GM19438 (cell line): ENCODE measurements at regions not wholly inside any gene's neighbourhood (a gene's known extent, or its start where the extent isn't known, plus 50 kb on each side); places are given as distances from the start of the nearest gene placed in this dataset.
"Not testable (repeated sequence)": the region's sequence is repeated elsewhere in the genome, so short reads cannot be mapped to it uniquely, and the experiment has no call there.

Experiments used
- ATAC-seq: cut with Tn5 transposase; IDR thresholded peaks from one replicate; pipeline ENCODE4 v1.9.1; 2021; ENCODE audit warnings: low read depth; ENCODE audit not compliant: unreplicated experiment

DNA sequence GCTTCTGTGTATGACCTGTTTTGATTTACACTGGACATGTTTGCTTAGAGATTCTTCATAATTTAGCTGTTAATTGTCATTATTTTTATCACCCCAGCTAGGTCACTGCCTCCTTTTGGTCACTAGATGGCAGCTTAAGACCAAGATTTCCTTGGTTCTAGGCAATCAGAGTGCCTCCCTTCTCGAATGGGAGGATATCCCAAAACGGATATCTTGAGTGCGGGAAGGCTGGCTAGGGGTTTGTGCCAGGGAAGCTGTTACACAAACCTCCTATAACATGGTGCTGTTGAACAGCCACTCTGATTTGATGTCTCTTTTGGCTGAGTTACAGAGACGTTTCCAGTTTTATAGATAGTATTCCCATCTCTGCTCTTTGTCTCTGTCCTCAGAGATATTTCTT, 283.5 kb downstream of the S1PR1 start:
- peak; percentile 93 for ATAC-seq

DNA sequence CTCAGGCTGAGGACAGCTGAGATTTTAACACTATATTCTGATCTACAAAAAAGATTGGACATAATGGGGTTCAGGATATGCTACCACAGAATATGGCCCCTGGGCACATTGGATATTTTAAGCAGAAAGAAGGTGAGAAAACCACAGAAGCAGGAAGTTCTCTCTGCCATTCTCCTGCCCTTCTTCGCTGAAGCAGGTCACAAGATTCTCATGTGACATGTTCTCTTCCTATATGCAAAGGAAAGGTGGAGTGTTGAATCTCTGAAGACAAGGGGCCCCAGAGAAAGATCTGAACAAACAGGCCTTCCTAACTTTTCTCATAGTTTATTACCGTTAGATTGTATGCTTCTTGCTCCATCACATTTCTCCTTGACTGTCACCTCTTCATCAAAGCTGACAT, 285.7 kb downstream of the S1PR1 start:
- ATAC-seq, result no peak

DNA sequence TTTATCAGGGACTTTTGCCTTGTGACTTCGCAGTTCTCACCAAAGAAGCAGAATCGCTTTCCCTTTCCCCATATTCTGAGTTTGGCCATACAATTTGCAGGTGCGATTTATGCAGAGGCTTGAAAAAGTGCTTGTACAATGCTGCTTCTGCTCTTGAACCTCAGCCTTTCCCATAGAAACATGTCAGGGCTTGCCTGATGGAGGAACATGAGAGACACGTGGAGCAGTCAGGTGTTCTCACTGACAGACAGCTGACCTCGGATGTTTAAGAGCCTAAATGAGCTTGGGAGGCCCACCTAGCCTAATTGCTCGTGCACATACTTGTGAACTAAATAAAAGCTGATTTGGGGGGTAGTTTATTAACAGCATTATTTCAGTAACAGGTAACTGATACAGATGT, 290.0 kb downstream of the S1PR1 start:
- no peak for ATAC-seq

DNA sequence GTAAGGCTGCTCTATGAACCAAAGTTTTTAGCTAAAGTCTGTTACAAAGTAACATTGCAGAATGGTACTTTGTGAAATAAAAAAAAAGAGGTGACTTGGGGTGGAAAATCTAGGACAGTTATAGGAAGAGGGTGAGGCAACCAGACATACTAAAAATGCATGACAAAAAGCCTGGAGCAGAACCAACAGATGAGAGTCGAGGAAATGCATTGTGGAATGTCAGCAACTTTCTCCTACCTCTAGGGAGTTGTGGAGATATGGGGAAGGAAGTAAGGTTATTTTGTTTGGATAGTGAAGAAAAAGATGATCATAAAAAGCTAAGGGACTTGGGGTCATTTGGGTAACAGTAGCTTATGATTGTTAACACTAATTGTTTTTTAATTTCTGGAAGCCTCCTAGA, 295.6 kb downstream of the S1PR1 start:
- ATAC-seq, result no peak

DNA sequence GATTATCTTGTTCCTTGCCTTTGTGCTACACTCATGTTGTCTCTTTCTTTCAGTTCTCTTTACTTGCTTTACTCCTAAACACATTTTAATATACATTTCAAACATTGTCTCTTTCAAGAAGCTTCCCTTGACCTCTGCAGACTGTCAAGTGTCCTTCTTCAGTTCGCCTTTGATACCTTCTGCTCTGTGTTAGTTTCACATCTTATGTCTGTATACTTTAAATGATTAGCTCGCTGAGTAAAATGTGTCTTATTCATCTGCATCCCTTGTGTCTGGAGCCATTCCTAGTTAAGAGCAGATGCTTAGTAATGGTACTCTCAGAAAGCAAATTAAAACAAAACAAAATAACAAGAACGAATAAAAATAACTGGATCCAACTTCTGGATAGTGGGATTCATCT, 303.3 kb downstream of the S1PR1 start:
- ATAC-seq, result no peak

DNA sequence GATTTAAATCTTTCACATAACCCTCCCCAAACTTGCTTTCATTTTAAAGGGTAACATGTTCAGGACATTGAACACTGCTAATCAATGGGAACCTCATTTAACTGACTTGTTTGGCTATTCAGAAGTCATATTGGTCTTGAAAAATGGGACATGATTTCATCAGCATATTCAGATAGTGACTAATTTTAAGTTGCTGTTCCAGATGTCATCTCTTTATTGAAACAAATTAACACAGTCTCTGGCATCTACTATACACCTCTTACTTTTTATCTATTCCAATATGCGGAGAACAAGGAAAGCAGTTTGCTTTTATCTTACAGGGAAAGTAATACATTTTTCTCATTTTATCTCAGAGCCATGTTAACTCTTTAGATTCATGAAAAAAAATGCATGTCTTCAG, 310.1 kb downstream of the S1PR1 start:
- no peak for ATAC-seq

DNA sequence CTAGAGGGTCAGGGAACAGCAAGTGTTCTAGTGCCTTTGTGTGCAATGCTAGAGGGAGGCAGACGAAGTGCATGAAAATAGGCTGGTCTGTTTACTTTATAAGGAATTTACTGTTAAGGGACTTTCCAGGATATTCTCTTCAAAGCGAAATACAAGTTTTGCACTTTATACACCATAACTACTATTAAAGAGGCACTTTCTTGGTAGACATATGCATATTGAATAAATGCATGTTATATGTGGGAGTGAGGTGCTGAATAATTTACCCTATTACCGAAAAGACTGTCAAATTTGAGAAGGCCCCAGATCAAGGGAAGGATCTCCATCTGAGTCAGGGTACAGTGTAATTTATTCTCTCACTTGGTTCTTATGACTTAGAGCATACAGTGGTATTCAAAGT, 310.5 kb downstream of the S1PR1 start:
- no peak for ATAC-seq

DNA sequence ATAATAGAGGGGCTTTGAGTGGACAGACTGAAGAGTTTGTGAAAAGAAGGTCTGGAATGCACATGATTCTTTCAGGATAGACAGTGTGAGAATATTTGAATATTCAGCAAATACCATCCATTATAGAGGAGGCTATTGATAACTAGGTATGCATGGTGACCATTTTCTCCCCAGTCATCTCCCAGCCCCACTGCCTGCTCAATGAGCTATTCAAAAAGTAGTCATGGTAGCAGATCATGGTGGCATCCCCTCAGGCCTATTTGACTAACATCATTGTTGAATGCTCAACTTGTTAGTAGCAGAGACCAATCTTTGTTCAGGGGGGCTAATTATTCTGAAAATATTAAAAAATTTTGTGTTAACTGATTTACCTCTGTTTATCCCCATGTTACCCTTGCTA, 311.6 kb downstream of the S1PR1 start:
- no peak for ATAC-seq

DNA sequence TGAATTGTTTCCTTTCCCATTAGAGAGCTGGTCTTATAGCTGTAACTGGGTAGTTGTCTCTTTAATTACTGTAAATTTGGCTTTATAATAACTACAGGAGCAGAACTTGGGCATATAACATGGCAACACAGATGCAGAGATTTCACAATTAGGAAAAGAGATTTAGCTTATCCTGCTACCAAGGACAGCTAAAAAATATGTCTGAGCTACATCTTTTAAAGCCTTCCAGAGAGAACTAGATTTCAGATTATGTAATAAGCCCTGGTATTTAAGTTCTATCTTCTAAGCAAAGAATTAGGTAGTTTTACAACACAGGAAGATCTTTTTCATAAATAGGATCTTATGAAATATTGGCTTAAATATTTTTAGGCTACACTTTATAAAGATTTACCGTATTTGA, 313.8 kb downstream of the S1PR1 start:
- ATAC-seq, result no peak

DNA sequence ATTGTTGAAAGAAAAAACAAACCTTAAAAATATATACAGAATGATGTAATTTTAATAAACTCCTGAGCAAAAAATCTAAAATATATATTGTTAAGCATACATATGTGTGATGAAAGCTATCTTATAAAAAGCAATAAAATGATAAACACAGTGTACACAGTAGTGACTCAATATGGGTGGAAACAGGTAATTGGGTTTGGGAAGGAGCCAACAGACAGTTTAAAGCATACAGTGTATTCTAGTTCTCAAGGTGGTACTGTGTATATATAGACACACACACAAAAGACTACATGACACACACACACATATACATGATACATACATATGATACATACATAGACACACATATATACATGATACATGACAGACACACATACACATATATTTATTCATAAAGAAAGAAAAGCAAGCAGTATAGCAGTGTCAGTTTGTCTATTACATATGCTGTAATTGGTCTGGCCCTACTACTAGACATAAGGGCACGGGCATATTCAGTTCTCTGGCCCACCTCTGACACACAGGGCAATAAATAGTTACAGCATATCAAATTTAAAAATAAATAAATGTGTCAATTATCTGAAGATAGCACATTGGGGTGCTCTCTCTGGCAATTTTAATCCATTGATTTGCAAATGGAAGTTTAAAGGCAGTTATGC, 330.2 kb downstream of the S1PR1 start:
- no peak for ATAC-seq

DNA sequence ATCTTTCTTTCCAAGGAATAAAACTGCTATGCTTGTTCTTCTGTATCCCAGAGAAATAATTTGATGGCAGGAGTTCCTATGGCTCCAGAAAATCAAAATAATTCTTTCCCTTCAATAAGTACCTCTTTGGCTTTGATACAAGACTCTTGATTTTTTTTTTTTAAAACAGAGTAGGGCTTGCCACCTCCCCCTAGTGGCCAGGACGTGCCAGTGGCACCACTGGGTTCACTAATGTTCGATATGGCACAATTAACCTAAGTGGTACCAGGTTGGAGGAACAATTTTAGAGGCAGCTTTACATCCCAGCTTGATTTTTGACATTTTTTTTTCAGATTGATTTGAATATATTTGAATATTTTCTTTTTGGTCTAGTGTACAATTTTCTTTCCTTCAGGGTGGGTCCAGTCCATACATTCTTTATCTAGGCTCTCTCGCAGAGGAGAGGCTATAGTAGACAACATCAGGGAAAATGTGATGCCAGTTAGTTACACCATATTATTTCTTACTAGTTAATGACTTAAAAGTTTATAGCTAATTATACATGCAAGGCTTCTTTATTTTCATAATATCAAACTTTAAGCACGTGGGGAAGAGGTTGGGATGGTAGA, 330.9 kb downstream of the S1PR1 start:
- peak; percentile 99 for ATAC-seq

DNA sequence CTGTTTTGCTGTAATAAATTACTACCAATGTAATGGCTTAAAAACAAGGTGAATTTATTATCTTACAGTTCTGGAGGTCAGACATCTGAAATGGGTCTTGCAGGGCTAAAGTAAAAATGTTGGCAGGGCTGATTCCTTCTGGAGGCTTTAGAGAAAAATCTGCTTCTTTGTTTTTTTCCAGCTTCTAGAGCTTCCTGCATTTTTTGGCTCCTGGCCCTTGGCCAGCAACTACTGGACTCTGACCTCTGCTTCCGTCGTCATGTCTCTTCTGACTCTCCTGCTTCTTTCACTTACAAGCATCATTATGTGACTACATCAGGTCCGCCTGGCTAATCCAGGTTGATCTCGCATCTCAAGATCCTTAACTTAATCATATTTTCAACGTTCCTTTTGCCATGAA, 350.9 kb downstream of the S1PR1 start:
- no peak for ATAC-seq

DNA sequence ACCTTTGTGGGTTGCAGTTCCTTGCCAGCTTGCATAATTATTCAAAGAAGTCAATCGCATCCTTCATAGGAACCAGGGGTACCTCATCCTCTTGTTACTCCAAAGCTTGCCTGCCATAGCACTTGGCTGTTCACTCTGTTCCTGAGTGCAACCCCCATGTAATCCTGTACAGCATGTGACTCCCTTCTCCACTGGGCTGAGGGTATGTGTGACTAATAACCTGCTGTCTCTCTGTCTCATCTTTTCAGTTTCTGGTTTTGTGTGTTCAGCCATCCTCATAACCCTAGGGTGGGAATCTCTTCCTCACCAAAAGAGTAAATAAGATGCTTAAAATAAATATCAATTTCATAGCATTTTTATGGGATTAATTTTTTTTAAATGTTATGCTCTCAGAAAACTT, 351.9 kb downstream of the S1PR1 start:
- no peak for ATAC-seq

DNA sequence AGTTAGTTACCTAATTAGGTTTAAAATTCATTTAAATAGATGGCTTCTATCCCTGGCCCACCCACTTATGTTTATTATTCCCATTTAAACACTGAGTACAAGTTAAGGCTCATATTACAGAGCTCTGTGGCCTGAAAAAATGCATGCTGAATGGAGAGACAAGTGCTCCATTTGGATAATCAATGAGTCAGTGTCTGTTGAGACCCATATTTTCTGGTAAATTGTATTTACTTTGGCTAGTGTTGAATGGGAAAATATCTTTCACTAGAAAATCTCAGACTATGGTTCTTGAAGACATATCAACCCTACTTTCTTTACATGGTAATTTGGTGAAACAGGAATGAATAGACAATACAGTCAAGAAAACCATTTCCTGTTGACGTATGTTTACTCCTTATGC, 356.0 kb downstream of the S1PR1 start:
- ATAC-seq, result no peak

DNA sequence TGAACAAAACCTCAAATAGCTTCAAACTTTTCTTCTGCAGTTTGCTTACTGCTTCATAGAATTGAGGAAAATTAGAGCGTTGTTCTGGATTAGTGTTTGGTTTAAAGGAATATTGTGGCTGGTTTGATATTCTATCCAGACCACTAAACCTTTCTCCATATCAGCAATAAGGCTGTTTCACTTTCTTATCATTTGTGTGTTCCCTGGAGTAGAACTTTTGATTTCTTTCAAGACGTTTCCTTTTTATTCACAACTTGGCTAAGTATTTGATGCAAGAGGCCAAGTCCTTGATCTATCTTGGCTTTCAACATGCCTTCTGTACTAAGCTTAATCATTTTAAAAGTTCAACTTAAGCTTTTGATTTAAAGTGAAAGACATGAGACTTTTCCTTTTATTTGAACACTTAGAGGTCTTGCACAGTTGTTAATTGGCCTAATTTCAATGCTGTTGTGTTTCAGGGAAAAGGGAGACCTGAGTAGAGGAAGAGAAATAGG, 359.1 kb downstream of the S1PR1 start:
- no peak for ATAC-seq

DNA sequence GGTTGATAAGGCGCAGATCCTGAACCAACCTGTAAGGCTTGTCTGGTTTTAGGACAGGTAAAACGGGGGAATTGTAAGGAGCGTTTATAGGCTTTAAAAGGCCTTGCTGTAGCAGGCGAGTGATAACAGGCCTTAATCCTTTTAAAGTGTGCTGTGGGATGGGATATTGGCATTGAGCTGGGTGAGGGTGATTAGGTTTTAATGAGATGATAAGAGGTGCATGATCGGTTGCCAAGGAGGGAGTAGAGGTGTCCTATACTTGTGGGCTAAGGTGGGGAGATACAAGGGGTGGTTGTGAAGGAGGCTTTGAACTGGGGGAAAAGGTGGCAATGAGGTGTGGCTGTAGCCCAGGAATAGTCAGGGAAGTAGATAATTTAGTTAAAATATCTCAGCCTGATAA, 363.8 kb downstream of the S1PR1 start:
- not testable (repeated sequence) for ATAC-seq

DNA sequence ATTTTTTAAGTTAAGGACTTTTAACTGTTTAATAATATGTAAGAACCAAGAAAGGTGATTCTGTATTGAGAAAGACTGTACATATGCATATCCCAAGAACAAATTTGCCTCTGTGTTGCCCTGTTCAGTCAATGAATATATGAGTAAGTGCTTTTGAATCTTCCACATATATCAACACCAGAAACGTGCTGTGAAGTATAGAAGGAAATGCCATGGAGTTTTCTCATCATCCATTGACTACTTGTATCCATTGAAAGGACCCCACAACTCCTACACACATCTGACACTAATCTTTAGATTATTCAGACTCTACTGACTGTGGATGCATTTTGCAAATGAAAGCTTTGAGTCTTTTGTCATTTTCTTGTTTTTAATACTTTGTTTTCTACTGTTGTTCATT, 366.9 kb downstream of the S1PR1 start:
- ATAC-seq, result no peak

DNA sequence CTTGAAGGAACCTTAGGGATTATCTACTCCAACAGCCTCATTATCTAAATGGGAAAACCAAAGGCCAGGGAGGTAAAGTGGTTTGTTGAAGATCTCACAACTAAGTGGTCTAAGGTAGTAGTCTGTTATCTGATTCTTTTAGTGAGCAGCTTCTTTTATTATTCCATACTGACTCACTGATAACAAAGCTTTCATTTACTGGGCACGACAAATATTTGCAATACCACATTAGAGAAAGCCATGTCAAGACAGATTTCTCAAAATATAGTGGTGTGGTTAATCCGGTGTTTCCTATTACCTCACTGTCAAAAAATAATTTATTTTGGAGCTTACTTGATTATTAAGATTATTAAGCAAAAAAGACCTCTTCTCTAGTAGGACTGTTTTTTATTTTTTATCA, 369.1 kb downstream of the S1PR1 start:
- no peak for ATAC-seq

DNA sequence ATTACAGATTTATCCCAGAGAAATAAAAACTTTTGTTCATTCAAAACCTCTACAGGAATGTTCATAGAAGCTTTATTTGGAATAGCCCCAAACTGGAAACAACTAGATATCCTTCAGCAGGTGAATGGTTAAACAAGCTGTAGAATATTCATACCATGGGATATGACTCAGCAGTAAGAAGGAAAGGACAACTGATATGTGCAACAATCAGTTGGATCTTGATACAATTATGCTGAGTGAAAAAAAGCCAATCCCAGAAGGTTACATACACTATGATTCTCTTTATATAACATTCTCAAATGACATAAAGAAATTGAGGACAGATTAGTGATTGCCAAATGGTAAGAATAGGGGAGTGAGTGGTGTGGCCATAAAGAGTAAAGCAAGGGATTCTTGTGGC, 376.7 kb downstream of the S1PR1 start:
- ATAC-seq, result no peak

DNA sequence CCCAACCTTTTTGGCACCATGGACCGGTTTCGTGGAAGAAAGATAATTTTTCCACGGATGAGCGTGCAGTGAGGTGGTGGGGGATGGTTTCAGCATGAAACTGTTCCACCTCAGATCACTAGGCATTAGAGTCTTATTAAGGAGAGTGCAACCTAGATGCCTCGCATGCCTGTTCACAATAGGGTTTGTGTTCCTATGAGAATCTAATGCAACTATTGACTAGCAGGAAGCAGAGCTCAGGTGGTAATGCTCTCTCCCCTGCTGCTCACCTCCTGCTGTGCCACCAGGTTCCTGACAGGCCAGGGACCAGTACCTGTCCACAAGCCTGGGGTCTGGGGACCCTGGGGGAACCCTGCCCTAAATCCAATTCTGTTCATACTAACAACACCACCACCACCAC, 377.8 kb downstream of the OLFM3 start:
- no peak for ATAC-seq

DNA sequence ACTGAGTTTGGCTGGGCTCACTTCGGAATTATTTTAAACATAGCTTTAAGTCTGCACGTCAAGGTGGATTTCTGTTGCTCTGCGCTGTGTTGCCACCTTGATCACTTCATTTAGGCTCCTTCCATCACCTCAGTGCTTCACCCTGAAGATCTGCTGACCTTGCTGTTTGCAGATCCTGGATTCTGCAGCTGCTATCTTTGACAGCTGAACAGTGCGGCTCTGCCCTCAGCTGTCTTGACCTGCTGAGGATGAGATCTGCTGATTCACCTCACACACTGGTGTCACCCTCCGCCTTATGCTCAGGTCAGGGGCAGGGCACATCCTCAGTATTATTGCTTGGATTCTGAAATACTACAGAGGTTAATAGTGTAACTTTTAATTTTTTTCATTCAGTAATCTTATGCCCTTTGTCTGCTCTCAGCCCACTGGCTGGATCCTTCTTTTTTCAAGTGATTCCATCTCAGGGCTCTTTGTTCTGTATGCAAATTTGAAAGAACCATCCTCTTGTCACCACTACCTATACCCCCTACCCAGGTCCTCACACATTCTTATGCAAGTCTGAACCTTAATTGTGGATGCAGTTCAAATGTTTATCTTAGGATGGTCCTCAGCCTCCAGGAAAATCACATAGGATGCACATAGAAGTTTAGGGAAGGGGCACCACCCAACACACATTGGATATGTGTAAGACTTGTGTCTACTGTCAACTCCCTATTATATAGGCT, 364.0 kb downstream of the OLFM3 start:
- no peak for ATAC-seq

DNA sequence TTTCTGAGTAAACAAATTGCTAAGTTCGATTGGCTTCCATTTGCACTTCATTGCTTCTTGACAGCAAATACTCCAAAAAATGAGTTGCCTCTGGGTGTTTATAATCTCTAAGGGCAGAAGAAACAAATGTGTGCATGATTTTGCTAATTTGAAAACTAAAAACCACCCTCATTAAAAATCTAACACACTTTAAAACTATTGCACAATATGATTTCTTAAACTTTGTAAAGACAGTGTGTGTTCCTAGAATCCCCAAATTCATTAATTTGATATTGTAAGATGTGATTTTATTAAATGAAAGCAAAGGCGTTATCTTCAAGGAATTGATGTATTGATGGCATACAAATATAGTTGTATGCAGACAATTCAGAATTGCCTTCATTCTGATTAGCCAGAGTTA, 350.9 kb downstream of the OLFM3 start:
- ATAC-seq, result no peak
